ENCODE measurements at regions not wholly inside any gene's neighbourhood (a gene's known extent, or its start where the extent isn't known, plus 50 kb on each side); places are given as distances from the start of the nearest gene placed in this dataset.
"Not testable (repeated sequence)": the region's sequence is repeated elsewhere in the genome, so short reads cannot be mapped to it uniquely, and the experiment has no call there.

- no peak for DNase-seq (ENCODE audit: low read depth in 2 of 2)
These were observed 175.9 kb downstream of the LPIN1 start for GRCh38 chr2:11922294-11922693.

DNA sequence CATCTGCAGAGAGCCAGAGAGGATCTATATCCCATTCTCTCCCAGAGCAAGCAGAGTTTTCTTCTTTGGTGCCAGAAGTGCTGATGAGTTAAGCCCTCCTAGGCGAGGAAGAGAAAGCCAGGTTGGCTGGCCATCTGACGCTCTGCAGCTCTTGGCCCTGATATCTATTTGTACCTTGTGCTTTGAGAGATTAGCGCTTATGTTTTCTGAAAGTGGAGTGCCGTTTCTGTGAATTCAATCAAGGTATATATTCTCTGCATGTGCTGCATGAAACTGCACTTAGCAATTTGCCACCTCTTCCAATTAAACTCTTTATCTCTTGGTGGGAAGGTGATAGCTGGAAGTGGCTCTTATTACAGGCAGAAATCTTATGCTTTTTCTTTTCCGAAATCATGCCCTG lies 177.5 kb downstream of the LPIN1 start:
- no peak for DNase-seq (ENCODE audit: low read depth in 2 of 2)

GRCh38 chr2:11925295-11926066 lies 179.0 kb downstream of the LPIN1 start:
- DNase-seq (ENCODE audit: low read depth in 2 of 2): no peak

DNA sequence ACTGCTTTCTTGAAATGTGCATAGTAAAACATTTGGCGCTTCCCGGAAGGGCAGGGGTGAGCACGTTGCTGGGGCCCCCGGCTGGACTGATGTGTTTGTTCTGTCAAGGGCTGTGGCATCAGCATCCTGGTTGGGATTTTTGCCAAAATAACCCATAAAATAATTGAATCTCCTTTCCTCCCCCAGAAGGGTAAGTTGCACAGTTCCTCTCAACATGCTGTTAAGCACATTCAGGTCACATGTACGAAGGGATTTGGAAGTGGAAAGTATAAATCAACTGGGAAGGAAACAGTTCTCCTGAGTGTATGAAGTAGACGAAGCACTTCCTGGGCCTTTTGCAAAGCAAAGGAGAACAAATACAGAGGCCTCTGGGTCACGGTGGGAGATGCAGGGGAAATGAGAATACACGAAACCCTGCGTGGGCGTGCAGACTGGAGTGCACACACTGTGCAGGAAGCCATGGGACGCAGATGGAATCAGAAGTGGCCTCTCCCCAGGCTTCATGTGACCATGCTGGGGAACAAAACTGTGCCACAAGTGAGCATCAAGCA lies 183.9 kb downstream of the LPIN1 start:
- DNase-seq (ENCODE audit: low read depth in 2 of 2): peak; percentile 61 to 79

- DNase-seq (ENCODE audit: low read depth in 2 of 2): no peak
These were observed 185.6 kb downstream of the LPIN1 start for GRCh38 chr2:11932048-11932512.

DNA sequence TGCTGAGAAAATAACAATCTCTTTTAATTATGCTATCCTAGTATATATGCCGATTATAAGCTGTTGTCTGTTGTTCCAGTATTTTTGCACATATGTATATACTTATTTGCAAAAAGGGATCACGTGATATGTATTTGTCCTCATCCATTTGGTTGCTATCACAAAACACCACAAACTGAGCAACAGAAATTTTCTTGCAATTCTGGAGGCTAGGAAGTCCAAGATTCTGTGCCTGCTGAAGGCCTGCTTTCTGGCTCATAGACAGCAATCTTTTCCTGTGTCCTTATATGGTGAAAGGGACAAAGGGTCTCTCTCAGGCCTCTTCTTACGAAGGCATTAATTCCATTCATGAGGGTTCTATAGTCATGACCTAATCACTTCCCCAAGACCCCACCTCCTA lies 186.5 kb downstream of the LPIN1 start:
- DNase-seq (ENCODE audit: low read depth in 2 of 2): no peak

GRCh38 chr2:11933854-11934253 lies 187.4 kb downstream of the LPIN1 start:
- DNase-seq (ENCODE audit: low read depth in 2 of 2): no peak

DNA sequence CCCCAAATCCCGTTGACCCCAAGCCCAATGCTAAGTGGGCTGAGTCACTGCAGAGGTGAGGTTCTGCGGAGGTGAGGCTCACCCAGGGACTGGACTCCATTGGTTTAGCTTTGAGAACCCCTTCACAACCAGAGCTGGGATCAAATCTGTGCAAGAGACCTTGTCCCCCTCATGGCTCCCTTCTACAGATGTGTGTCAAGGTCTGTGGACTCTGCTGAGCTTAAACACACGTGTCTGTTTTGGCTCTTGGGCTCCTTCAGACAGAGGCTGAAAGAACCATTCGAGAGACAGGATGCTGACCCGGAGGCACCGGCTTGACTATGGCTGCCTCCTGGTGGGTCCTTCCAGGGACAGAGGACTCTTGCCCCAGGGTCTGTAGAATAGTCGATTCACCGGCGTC lies 190.3 kb downstream of the LPIN1 start:
- DNase-seq (ENCODE audit: low read depth in 2 of 2): no peak

GRCh38 chr2:11938196-11938595 lies 191.8 kb downstream of the LPIN1 start:
- no peak for DNase-seq (ENCODE audit: low read depth in 2 of 2)

DNA sequence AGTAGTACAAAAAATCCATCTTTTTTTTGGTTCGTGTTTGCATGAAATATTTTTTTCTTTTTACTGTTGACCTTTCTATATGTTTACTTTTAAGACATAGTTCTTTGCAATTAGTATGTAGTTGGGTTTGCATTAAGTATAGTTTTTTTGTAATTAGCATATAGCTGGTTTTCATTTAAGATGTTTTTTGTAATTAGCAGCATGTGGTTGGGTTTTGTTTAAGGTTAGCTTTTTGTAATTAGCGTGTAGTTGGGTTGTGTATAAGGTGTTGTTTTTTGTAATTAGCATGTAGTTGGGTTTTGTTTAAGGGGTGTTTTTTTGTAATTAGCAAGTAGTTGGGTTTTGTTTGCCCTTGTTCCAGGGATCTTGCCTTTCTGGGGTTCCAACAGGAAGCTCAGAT lies 193.1 kb downstream of the LPIN1 start:
- no peak for DNase-seq (ENCODE audit: low read depth in 2 of 2)

DNA sequence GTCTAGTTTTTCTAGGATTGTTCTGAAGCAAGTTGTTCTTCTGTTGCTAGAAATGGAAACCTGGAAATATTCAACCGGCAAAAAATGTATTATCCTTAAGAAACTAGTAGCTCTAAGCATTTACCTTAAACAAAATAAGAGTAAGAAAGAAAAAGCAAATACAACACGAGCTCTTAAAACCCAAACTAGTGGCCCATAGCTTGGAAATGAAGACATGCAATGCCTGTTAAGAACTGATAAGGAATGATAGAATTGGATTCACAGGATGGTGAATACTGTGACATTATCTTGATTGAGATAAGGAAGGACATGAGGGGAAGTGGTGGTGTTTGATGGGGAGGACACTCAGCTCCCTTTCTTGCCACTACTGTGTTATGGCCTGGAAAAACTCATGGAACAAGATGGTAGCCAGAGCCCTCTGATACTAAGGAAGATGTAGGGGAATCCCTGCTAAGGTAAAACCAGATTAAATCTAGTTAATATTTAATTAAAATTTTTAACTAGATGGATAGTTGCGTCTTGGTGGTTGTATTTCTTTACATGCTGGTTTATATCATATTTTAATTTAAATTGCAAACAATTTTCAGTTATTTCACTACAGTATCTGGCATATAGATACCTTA lies 193.8 kb downstream of the LPIN1 start:
- DNase-seq (ENCODE audit: low read depth in 2 of 2): no peak

DNA sequence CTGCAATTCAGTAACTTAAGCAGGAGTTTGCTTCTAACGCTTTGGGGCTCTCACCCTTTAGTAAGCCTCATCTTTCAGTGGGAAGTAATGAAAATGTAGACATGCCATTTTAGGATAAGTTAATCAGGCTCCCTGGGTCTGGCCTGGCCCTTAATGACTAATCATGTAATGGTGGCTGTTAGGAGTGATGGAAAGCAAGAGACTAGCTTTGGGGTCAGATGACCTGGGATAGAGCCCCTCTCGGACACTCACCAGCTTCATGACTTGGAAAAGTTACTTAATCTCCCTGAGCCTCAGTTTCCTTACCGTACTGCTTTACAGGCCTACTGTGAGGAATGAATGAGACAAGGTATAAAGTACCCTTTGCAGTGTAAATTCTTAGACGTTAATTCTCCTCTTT lies 194.4 kb downstream of the LPIN1 start:
- no peak for DNase-seq (ENCODE audit: low read depth in 2 of 2)

GRCh38 chr2:11941201-11942177 lies 195.1 kb downstream of the LPIN1 start:
- no peak for DNase-seq (ENCODE audit: low read depth in 2 of 2)

DNA sequence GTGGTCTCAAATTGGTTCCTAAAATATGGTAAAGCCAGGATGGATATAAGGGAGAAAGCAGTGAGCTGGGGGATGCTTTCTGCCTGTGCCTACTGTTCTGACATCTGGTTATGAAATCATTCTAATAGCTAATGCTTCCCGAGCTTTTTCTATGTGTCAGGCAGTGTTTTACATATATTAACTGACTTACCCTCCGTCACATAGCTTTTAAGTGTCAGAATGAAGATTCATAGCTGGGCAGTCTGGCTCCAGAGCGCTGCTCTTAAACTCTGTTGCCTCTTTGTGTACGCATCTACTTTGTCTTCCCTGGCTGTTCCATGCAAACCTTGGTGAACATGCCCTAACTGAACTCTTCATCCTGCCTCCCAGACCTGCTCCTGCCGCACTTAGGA lies 195.7 kb downstream of the LPIN1 start:
- DNase-seq (ENCODE audit: low read depth in 2 of 2): no peak

GRCh38 chr2:11944311-11944710 lies 197.9 kb downstream of the LPIN1 start:
- DNase-seq (ENCODE audit: low read depth in 2 of 2): no peak

- DNase-seq (ENCODE audit: low read depth in 2 of 2): no peak
These were observed 199.0 kb downstream of the LPIN1 start for GRCh38 chr2:11945139-11946126.

GRCh38 chr2:11947956-11948355 lies 201.5 kb downstream of the LPIN1 start:
- DNase-seq (ENCODE audit: low read depth in 2 of 2): no peak

- no peak for DNase-seq (ENCODE audit: low read depth in 2 of 2)
These were observed 203.5 kb downstream of the LPIN1 start for GRCh38 chr2:11949732-11950523.

GRCh38 chr2:11950896-11951295 lies 204.5 kb downstream of the LPIN1 start:
- DNase-seq (ENCODE audit: low read depth in 2 of 2): no peak

- DNase-seq (ENCODE audit: low read depth in 2 of 2): not testable (repeated sequence)
These were observed 205.1 kb downstream of the LPIN1 start for GRCh38 chr2:11951492-11951891.

Data from dermis microvascular lymphatic vessel endothelial cell (primary cell).